ENCODE measurements at regions not wholly inside any gene's neighbourhood (a gene's known extent, or its start where the extent isn't known, plus 50 kb on each side); places are given as distances from the start of the nearest gene placed in this dataset.

DNA sequence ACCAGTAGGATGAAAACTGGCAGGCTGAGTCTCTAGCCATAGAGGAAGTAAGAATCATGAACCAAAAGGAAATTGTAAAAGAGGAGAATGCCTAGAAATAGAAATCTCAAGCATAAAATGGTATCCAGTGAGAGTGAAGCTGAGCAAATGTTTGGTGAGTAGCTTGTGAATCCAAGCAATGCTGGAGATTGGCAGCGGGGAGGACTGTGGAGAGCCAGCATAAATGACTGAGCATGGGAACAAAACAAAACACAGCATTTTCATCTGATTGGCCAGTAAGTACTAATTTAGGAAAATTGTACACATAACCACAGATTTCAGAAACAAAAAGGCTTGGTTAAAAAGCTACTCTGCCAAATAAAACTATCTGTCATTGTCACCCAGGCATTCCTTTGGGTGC, 390.0 kb downstream of the STK39 start:
- TF ChIP-seq CTCF (IDR thresholded peaks at IDR 0.05) = no peak

DNA sequence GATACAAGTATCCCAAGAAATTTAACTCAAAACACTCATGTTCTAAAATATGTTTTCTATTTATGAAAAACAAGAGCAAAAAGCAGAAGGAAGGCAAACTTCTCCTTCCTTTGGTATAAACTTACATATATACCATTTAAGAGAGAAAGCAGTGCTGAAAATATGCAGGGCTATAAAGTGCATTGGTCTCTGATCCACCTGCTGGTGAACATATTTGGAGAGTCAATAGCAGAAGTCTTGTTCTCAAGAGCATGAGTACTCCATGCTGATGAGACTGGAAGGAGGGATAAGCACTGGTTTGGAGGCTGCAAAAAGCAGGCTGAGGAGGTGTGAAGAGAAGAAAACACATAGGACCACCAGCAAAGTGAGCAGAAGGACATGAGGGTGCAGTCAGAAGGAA, 391.2 kb downstream of the STK39 start:
- no peak for TF ChIP-seq CTCF (IDR thresholded peaks at IDR 0.05)

- no peak for TF ChIP-seq CTCF (IDR thresholded peaks at IDR 0.05)
Measured at GRCh38 chr2:167855211-167855610, 392.2 kb downstream of the STK39 start.

- TF ChIP-seq CTCF (IDR thresholded peaks at IDR 0.05) = no peak
Measured at GRCh38 chr2:167853717-167854116, 393.7 kb downstream of the STK39 start.

GRCh38 chr2:167851876-167852275, 395.5 kb downstream of the STK39 start:
- TF ChIP-seq CTCF (IDR thresholded peaks at IDR 0.05) = no peak

DNA sequence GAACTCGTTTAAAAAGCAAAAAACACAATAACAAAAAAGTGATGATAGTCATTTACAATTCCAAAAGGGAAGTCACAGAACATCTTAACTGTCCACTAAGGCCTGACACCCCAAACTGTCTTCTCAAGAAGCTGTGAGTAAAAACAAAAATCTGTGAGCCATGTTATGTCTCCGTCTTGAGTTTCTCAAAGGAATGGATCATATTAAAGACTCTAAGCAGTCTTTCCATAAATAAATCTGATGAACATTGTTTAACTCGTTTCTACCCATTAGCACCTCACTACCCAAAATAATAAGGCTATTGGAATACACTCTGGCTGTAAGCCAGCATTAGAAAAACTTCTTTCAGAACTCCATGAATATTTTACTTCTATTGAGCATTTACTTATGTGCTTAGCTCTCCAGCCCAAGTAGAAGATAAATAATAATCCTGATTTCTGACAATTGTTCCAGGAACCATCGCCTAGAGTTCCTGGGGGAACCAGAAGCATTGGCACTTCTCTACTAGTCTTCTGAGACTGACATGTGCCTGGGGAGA, 396.0 kb downstream of the STK39 start:
- TF ChIP-seq CTCF (IDR thresholded peaks at IDR 0.05) = no peak

DNA sequence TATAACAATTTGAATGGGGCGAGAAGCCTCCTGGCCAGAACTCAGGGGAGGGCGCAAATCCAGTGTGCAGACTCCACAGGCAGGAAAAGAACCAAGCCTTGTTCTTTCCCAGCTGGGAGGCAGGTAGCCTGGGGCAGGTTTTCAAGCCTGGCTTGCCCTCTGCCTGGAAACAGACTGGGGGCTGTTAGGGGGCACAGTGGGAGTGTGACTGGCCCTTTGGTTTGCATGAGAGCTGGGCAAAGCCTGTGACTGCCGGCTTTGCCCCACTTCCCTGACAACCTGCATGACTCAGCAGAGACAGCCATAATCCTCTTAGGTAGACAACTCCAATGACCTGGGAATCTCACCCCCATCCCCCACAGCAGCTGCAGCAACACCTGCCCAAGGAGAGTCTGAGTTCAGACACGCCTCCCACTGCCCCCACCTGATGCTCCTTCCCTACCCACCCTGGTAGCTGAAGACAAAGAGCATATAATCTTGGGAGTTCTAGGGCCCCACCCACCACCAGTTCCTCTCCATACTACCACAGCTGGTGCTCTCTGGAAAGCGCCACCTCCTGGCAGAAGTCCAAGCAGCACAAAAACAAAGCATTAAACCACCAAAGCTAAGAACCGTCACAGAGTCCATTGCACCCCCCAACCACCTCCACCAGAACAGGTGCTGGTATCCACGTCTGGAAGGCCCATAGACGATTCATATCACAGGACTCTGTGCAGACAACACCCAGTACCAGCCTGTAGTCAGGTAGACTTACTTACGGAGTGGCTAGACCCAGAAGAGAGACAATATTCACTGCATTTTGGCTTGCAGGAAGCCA, 402.5 kb downstream of the STK39 start:
- TF ChIP-seq CTCF (IDR thresholded peaks at IDR 0.05) = no peak
